ENCODE measurements at regions not wholly inside any gene's neighbourhood (a gene's known extent, or its start where the extent isn't known, plus 50 kb on each side); places are given as distances from the start of the nearest gene placed in this dataset.

GRCh38 chr10:2165771-2166460 lies 428.6 kb upstream of the ADARB2 start:
- Mint-ChIP-seq H3K27me3 (peaks cover 8% of the 10 kb centered on the region), H3K9me3 (no peaks in the 10 kb centered on the region), H3K36me3 (no peaks in the 10 kb centered on the region), H3K4me3 (no peak overlapping the region), H3K4me1 (ENCODE audit: unreplicated experiment) (peaks cover 4% of the 10 kb centered on the region), H3K27ac (no peak overlapping the region)
- TF ChIP-seq CTCF (conservative IDR thresholded peaks at IDR 0.05): no peak
- no peak for DNase-seq (ENCODE audit: extremely low spot score, unreplicated experiment)

- peaks cover 7% of the 10 kb centered on the region for H3K27me3 Mint-ChIP-seq
- no peak overlapping the region for H3K27ac Mint-ChIP-seq
- no peak for TF ChIP-seq CTCF (conservative IDR thresholded peaks at IDR 0.05)
- no peak overlapping the region for H3K4me3 Mint-ChIP-seq
- H3K36me3 Mint-ChIP-seq: no peaks in the 10 kb centered on the region
- H3K4me1 Mint-ChIP-seq (ENCODE audit: unreplicated experiment): peaks cover 12% of the 10 kb centered on the region
- DNase-seq (ENCODE audit: extremely low spot score, unreplicated experiment): no peak
- no peaks in the 10 kb centered on the region for H3K9me3 Mint-ChIP-seq
These were observed 413.0 kb upstream of the ADARB2 start for GRCh38 chr10:2150288-2150687.

- H3K27ac Mint-ChIP-seq: no peak overlapping the region
- peaks cover 23% of the 10 kb centered on the region for H3K27me3 Mint-ChIP-seq
- H3K4me1 Mint-ChIP-seq (ENCODE audit: unreplicated experiment): peaks cover 18% of the 10 kb centered on the region
- H3K4me3 Mint-ChIP-seq: no peak overlapping the region
- no peak for DNase-seq (ENCODE audit: extremely low spot score, unreplicated experiment)
- no peak for TF ChIP-seq CTCF (conservative IDR thresholded peaks at IDR 0.05)
- no peaks in the 10 kb centered on the region for H3K9me3 Mint-ChIP-seq
- H3K36me3 Mint-ChIP-seq: peaks cover 3% of the 10 kb centered on the region
These were observed 408.7 kb upstream of the ADARB2 start for GRCh38 chr10:2145926-2146478.

- no peaks in the 10 kb centered on the region for H3K9me3 Mint-ChIP-seq
- peaks cover 3% of the 10 kb centered on the region for H3K36me3 Mint-ChIP-seq
- H3K4me3 Mint-ChIP-seq: no peak overlapping the region
- no peak for TF ChIP-seq CTCF (conservative IDR thresholded peaks at IDR 0.05)
- peaks cover 23% of the 10 kb centered on the region for H3K27me3 Mint-ChIP-seq
- DNase-seq (ENCODE audit: extremely low spot score, unreplicated experiment): no peak
- H3K27ac Mint-ChIP-seq: no peak overlapping the region
- H3K4me1 Mint-ChIP-seq (ENCODE audit: unreplicated experiment): peaks cover 18% of the 10 kb centered on the region
These were observed 408.2 kb upstream of the ADARB2 start for GRCh38 chr10:2145491-2145890.

GRCh38 chr10:2144584-2144983 lies 407.3 kb upstream of the ADARB2 start:
- peaks cover 23% of the 10 kb centered on the region for H3K27me3 Mint-ChIP-seq
- no peak for DNase-seq (ENCODE audit: extremely low spot score, unreplicated experiment)
- H3K9me3 Mint-ChIP-seq: no peaks in the 10 kb centered on the region
- peaks cover 18% of the 10 kb centered on the region for H3K4me1 Mint-ChIP-seq (ENCODE audit: unreplicated experiment)
- TF ChIP-seq CTCF (conservative IDR thresholded peaks at IDR 0.05): no peak
- H3K27ac Mint-ChIP-seq: no peak overlapping the region
- H3K36me3 Mint-ChIP-seq: peaks cover 3% of the 10 kb centered on the region
- H3K4me3 Mint-ChIP-seq: no peak overlapping the region
